ENCODE measurements at regions not wholly inside any gene's neighbourhood (a gene's known extent, or its start where the extent isn't known, plus 50 kb on each side); places are given as distances from the start of the nearest gene placed in this dataset.

DNA sequence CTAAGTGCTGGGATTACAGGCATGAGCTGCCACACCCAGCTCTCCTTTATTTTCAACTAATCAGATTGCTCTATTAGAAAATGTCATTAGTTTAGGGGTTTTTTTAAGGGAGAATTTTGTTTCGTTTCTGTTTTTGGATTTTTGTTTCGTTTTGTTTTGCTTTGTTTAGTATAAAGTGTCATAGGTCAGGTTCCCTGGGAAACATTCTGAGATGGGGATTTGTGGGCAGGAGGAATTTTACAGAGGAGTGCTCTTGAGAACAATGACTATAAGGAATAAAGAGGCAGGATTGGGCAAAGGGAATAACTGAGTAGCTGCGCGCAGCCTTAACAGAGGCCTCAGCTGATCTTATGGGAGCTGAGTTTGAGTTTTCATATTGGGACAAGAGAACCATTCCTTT, 86.8 kb upstream of the NR2F2 start:
- Histone ChIP-seq H4K20me1 (ENCODE audit: insufficient read depth, low read length) (no peaks in the 10 kb centered on the region), H3K79me2 (ENCODE audit: low read length) (no peaks in the 10 kb centered on the region), H2AFZ (ENCODE audit: low read depth, low read length) (no peak overlapping the region), H3K27me3 (ENCODE audit: low read depth, low read length) (peaks cover 30% of the 10 kb centered on the region; the same call in 1 of the 2 replicates), H3K4me1 (ENCODE audit: low read length) (peaks cover 6% of the 10 kb centered on the region; the same call in 1 of the 2 replicates), H3K36me3 (replicated peaks; ENCODE audit: low read depth, low read length) (no peaks in the 10 kb centered on the region), H3K4me3 (ENCODE audit: low read length) (no peak overlapping the region), H3K27ac (ENCODE audit: low read length) (no peak overlapping the region), H3K9ac (ENCODE audit: low read length) (no peak overlapping the region), H3K9me3 (ENCODE audit: insufficient read depth, low read length) (no peaks in the 10 kb centered on the region), H3K4me2 (ENCODE audit: low read length) (no peak overlapping the region)
- TF ChIP-seq, protein P1, sequence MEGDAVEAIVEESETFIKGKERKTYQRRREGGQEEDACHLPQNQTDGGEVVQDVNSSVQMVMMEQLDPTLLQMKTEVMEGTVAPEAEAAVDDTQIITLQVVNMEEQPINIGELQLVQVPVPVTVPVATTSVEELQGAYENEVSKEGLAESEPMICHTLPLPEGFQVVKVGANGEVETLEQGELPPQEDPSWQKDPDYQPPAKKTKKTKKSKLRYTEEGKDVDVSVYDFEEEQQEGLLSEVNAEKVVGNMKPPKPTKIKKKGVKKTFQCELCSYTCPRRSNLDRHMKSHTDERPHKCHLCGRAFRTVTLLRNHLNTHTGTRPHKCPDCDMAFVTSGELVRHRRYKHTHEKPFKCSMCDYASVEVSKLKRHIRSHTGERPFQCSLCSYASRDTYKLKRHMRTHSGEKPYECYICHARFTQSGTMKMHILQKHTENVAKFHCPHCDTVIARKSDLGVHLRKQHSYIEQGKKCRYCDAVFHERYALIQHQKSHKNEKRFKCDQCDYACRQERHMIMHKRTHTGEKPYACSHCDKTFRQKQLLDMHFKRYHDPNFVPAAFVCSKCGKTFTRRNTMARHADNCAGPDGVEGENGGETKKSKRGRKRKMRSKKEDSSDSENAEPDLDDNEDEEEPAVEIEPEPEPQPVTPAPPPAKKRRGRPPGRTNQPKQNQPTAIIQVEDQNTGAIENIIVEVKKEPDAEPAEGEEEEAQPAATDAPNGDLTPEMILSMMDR (IDR thresholded peaks at IDR 0.05; ENCODE audit: low read depth, low read length) = no peak
- no peak for TF ChIP-seq EZH2phosphoT487 (IDR thresholded peaks at IDR 0.05; ENCODE audit: low read depth)

DNA sequence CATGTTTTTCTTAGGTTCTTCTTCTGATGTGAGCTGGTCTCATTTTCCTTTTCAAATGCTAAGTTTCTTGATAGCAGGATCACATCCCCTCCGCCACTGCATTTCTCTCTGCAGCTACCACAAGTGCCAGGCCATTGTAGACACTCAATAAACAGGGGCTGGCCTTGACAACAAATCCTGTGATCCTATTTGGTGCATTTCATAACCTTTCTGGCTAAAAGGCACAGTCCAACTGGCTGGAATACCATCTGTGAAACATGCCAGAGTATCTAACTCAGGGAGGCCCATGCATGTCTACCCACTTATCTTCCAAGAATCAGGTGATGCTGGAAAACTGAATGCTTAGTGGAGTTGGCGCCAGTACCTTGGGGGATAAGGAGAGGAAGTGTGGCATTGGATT, 85.2 kb upstream of the NR2F2 start:
- peaks cover 6% of the 10 kb centered on the region; the same call in 1 of the 2 replicates for H3K4me1 ChIP-seq (ENCODE audit: low read length)
- H3K79me2 ChIP-seq (ENCODE audit: low read length) = no peaks in the 10 kb centered on the region
- H3K4me2 ChIP-seq (ENCODE audit: low read length) = no peak overlapping the region
- peaks cover 17% of the 10 kb centered on the region; the same call in 1 of the 2 replicates for H3K27me3 ChIP-seq (ENCODE audit: low read depth, low read length)
- no peaks in the 10 kb centered on the region for H3K9me3 ChIP-seq (ENCODE audit: insufficient read depth, low read length)
- no peak overlapping the region for H2AFZ ChIP-seq (ENCODE audit: low read depth, low read length)
- H3K27ac ChIP-seq (ENCODE audit: low read length) = no peak overlapping the region
- H3K9ac ChIP-seq (ENCODE audit: low read length) = no peak overlapping the region
- TF ChIP-seq EZH2phosphoT487 (IDR thresholded peaks at IDR 0.05; ENCODE audit: low read depth) = no peak
- TF ChIP-seq, protein P1 (IDR thresholded peaks at IDR 0.05; ENCODE audit: low read depth, low read length) = no peak
- H3K4me3 ChIP-seq (ENCODE audit: low read length) = no peak overlapping the region
- no peaks in the 10 kb centered on the region for H3K36me3 ChIP-seq (replicated peaks; ENCODE audit: low read depth, low read length)
- no peaks in the 10 kb centered on the region for H4K20me1 ChIP-seq (ENCODE audit: insufficient read depth, low read length)

DNA sequence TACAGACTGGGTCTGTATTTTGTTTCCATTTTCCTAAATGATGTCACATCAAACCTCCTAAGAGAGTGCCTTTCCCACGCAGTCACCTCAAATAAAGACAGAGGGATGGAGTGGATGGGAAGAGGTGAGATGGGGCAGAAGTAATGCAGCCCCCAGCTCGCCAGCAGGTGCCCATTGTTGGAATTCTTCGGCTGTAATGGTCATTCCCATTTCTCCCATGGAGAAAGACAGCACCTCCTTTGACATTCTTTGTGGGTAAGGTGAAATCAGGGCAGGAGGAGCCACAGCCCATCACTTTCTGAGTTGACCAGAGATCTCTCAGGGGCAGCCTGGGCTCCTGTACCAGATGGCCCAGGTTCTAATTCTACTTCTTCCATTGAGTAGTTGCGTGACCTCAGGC, 84.4 kb upstream of the NR2F2 start:
- peaks cover 11% of the 10 kb centered on the region; the same call in 1 of the 2 replicates for H3K27me3 ChIP-seq (ENCODE audit: low read depth, low read length)
- H3K36me3 ChIP-seq (replicated peaks; ENCODE audit: low read depth, low read length) = no peaks in the 10 kb centered on the region
- H3K4me3 ChIP-seq (ENCODE audit: low read length) = no peak overlapping the region
- H3K4me2 ChIP-seq (ENCODE audit: low read length) = no peak overlapping the region
- no peaks in the 10 kb centered on the region for H3K9me3 ChIP-seq (ENCODE audit: insufficient read depth, low read length)
- no peaks in the 10 kb centered on the region for H4K20me1 ChIP-seq (ENCODE audit: insufficient read depth, low read length)
- H2AFZ ChIP-seq (ENCODE audit: low read depth, low read length) = no peak overlapping the region
- no peak for TF ChIP-seq EZH2phosphoT487 (IDR thresholded peaks at IDR 0.05; ENCODE audit: low read depth)
- TF ChIP-seq, protein P1 (IDR thresholded peaks at IDR 0.05; ENCODE audit: low read depth, low read length) = no peak
- H3K9ac ChIP-seq (ENCODE audit: low read length) = no peak overlapping the region
- no peaks in the 10 kb centered on the region for H3K79me2 ChIP-seq (ENCODE audit: low read length)
- no peak overlapping the region for H3K27ac ChIP-seq (ENCODE audit: low read length)
- peaks cover 6% of the 10 kb centered on the region; the same call in 1 of the 2 replicates for H3K4me1 ChIP-seq (ENCODE audit: low read length)

DNA sequence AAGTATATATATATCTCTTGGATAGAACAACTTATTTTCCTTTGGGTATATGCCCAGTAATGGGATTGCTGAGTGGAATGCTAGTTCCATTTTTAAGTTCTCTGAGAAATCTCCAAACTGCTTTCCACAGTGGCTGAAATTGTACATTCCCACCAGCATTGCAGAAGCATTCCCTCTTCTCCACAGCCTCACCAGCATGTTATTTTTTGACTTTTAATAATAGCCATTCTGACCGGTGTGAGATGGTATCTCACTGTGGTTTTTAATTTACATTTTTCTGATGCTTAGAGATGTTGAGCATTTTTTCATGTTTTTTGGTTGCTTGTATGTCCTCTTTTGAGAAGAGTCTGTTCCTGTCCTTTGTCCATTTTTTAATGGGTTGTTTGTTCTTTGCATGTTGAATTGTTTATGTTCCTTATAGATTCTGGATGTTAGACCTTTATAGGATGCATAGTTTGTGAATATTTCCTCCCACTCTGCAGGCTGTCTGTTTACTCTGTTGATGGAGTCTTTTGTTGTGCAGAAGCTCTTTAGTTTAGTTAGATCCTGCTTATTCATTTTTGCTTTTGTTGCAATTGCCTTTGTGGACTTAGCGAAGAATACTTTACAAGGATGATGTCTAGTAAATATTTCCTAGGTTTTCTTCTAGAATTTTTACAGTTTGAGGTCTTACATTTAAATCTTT, 82.7 kb upstream of the NR2F2 start:
- H3K79me2 ChIP-seq (ENCODE audit: low read length) = no peaks in the 10 kb centered on the region
- H3K9ac ChIP-seq (ENCODE audit: low read length) = no peak overlapping the region
- peaks cover 6% of the 10 kb centered on the region; the same call in 1 of the 2 replicates for H3K4me1 ChIP-seq (ENCODE audit: low read length)
- no peaks in the 10 kb centered on the region for H4K20me1 ChIP-seq (ENCODE audit: insufficient read depth, low read length)
- no peak overlapping the region for H3K27ac ChIP-seq (ENCODE audit: low read length)
- H2AFZ ChIP-seq (ENCODE audit: low read depth, low read length) = no peak overlapping the region
- H3K4me3 ChIP-seq (ENCODE audit: low read length) = no peak overlapping the region
- H3K4me2 ChIP-seq (ENCODE audit: low read length) = no peak overlapping the region
- H3K36me3 ChIP-seq (replicated peaks; ENCODE audit: low read depth, low read length) = no peaks in the 10 kb centered on the region
- peaks cover 14% of the 10 kb centered on the region; the same call in 1 of the 2 replicates for H3K27me3 ChIP-seq (ENCODE audit: low read depth, low read length)
- TF ChIP-seq EZH2phosphoT487 (IDR thresholded peaks at IDR 0.05; ENCODE audit: low read depth) = no peak
- TF ChIP-seq, protein P1 (IDR thresholded peaks at IDR 0.05; ENCODE audit: low read depth, low read length) = no peak
- H3K9me3 ChIP-seq (ENCODE audit: insufficient read depth, low read length) = no peaks in the 10 kb centered on the region

Data from OCI-LY3 (cell line).